GM13976 (cell line): ENCODE measurements at regions not wholly inside any gene's neighbourhood (a gene's known extent, or its start where the extent isn't known, plus 50 kb on each side); places are given as distances from the start of the nearest gene placed in this dataset.
"Not testable (repeated sequence)": the region's sequence is repeated elsewhere in the genome, so short reads cannot be mapped to it uniquely, and the experiment has no call there.

ENCODE experiments used
- DNase-seq: peaks from one replicate; pipeline ENCODE4 v3.0.0; 2012; ENCODE audit warnings: low spot score
- CTCF ChIP-seq: IDR thresholded peaks from 2 replicates; pipeline ENCODE4 v1.5.1; 2012; ENCODE audit warnings: borderline replicate concordance, mild to moderate bottlenecking; ENCODE audit not compliant: insufficient read depth; ENCODE audit errors: extremely low read depth, missing control alignments, control extremely low read depth
- in situ Hi-C: fragments of 300-500 bp; cut with MboI; formaldehyde crosslinking; loops from one replicate; pipeline ENCODE4 v1.12.0; 2022; ENCODE audit warnings: low sequenced_read_pairs, mixed read lengths, inconsistent platforms; ENCODE audit not compliant: unreplicated experiment

GRCh38 chr7:9709216-9709615 is 1264.5 kb upstream of the PHF14 start:
- TF ChIP-seq CTCF: no peak
- in situ Hi-C loops: no loop called here
- no peak for DNase-seq

GRCh38 chr7:9711259-9711918 is 1262.3 kb upstream of the PHF14 start:
- in situ Hi-C loops: no loop called here
- TF ChIP-seq CTCF: no peak
- no peak for DNase-seq

- DNase-seq: no peak
- no peak for TF ChIP-seq CTCF
- in situ Hi-C loops: no loop called here
These were observed 1255.5 kb upstream of the PHF14 start for GRCh38 chr7:9718071-9718661.

- in situ Hi-C loops: no loop called here
- no peak for DNase-seq
- TF ChIP-seq CTCF: no peak
These were observed 1254.4 kb upstream of the PHF14 start for GRCh38 chr7:9719303-9719702.

- no peak for DNase-seq
- in situ Hi-C loops: no loop called here
- TF ChIP-seq CTCF: no peak
These were observed 1254.0 kb upstream of the PHF14 start for GRCh38 chr7:9719721-9720120.

- DNase-seq, in situ Hi-C loops: not testable (repeated sequence)
These were observed 1247.6 kb upstream of the PHF14 start for GRCh38 chr7:9725940-9726663.

- in situ Hi-C loops, DNase-seq: not testable (repeated sequence)
These were observed 1246.9 kb upstream of the PHF14 start for GRCh38 chr7:9726811-9727210.

- DNase-seq, in situ Hi-C loops: not testable (repeated sequence)
These were observed 1246.2 kb upstream of the PHF14 start for GRCh38 chr7:9727467-9727869.

- in situ Hi-C loops, DNase-seq: not testable (repeated sequence)
These were observed 1245.5 kb upstream of the PHF14 start for GRCh38 chr7:9728014-9728657.
